HG03103 (cell line): ENCODE measurements at regions not wholly inside any gene's neighbourhood (a gene's known extent, or its start where the extent isn't known, plus 50 kb on each side); places are given as distances from the start of the nearest gene placed in this dataset.
A peak's percentile ranks its signal among the peaks of the same experiment; 100 is the strongest.
"Not testable (repeated sequence)": the region's sequence is repeated elsewhere in the genome, so short reads cannot be mapped to it uniquely, and the experiment has no call there.

Experiments used
- ATAC-seq: cut with Tn5 transposase; IDR thresholded peaks from one replicate; pipeline ENCODE4 v1.9.1; 2021; ENCODE audit warnings: low read depth; ENCODE audit not compliant: unreplicated experiment

DNA sequence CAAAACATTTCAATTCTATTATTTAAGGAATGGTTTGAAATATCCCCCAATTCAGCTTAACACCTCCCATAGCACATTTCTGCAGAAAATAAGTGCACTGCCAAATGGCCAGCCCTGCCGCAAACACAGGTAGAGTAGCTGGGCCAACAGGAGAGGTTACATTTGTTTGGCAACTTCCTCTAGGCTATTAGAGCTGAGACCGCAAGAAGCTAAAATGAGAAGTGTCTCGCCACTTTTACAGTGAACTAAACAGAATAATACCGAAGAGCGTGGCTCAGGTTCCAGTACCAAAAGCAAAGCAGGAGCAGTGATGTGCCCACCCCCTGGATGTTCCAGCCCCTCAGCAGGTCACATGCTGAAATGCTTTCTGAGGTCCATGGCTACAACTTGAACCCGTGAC is 154.5 kb upstream of the PKN2 start:
- ATAC-seq = no peak

DNA sequence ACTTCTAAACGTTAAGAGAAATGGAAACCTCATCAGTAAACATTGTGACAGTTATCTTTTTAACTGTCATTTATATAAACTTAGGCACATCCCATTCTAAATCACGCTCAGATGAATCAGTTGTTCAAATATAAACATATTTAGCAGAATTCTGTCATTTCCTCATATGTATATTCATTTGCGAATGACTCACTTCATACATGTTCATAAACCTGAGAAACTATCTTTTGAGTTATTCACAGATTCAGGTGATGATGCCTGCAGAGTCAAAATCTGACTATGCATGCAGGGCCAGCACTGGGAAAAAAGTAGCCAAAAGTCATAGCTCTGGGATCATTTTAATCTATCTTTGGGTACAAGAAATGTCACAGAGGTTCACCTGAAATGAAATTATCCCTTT is 153.8 kb upstream of the PKN2 start:
- no peak for ATAC-seq

DNA sequence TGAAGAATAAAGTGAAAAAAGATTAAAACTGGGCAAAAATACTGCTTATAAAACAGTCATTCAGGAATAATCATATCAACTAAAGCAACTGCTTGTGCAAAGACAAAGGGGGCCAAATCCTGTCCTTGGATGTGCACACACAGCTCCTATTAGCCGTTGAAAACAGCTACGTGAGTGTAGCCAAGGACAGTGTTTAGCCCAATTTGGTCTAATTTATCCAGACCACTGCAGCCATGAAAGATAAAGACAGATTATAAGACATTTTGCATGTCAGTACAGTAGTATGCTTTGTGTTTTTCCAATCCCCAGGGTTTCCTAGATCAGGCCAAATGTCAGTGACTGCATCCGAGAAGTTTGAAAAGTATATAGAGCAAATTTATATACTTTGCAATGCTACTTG is 146.3 kb upstream of the PKN2 start:
- no peak for ATAC-seq

DNA sequence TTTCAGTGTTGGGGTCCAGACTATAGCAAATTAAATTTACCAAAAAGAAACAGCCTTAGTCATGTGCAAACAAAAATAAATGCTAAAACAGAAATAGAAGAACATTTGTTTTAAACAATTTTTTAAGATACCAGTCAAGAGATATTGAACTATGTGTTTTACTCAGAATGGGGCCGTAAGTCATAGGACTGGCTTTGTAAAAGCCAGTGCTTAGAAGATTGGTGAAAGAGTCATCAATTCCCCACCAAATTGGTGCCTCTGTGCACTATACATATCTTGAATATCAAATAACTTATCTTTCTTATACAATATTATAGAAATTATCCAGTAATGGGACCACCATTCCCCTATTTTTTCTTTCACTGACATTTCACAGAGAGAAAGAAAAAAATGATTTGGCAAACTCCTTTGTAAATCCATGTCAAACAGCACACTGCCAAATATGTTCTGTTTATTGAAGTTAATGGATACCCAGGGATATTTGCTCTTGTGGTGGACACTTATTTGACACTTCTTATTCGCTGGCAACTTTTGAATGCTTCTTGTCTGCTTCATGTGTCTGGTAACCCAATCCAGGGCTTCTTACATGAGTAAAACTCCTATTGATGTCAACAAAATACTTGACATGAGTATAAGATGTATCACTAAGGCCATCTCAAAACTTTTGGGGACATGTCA is 145.7 kb upstream of the PKN2 start:
- ATAC-seq = no peak

DNA sequence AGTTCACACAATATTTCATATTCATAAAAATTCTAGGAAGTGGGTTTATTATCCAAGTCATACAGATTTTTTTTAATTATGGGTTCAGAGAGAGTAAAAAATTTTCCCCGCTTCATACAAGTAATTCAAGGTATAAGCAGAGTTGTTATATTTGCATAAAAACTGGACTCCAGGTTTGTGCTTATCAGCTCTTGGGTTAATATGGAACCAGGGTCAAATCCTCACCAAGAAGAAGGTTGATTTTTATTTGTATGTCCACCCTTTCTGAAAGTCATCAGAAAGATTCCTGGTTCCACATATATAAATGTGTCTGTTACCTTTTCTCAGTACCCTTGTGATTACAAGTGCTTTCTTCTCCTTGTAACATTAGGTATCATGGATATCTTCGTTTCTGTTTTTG is 143.8 kb upstream of the PKN2 start:
- no peak for ATAC-seq

DNA sequence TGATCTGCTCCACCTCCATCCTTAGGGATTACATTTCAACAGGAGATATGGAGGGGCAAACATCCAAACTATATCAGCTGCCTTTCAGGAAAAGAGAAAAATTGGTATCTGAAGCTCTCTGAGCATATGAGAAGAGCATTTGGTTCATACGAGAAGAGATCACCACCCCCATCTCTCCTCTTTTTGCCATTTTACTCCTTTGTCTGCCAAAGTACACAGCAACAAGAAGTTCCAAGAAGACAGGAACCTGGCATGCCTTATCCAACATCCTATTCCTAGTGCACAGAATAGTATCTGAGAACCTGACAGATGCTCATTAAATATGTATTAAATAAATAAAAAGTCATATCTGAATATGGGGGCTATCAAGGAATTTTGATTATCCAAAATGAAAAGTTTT is 142.5 kb upstream of the PKN2 start:
- ATAC-seq = no peak

DNA sequence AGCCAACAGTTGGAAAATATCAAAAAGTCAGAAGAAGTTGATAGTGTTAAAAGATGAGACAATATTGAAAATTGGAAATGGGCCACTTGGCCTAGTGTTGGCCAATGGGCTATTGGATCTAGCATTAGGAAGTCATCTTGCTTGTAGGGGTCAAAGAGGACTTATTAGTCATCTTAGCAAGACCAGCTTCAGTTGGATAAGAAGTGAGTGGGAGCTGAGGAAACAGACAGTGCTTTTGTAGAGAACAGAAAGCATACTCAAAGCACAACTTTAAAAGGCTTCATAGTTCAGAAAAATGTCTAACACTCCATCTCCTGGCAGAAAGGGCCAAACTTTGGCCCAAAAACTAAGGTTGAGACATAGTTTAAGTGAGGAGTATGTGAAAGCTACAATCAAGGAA is 139.9 kb upstream of the PKN2 start:
- ATAC-seq = no peak

DNA sequence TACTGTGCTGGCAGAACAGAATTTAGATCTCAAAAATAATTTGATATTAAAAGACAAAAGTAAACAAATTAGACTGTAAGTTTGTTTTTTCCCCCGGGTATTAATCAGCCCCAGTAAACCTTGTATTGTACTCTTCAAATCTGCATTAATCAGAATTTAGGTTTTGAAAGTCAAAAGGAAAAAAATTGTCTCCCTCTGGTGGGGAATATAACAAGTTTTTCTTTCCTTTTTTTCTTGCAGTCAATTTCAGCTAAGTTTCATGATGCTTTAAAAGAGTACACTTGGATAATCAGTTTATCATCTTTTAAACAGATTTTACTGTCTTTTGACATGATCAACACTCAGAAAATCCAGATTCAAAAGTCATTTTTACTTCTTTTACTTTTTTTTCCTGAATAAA is 134.5 kb upstream of the PKN2 start:
- ATAC-seq = no peak

DNA sequence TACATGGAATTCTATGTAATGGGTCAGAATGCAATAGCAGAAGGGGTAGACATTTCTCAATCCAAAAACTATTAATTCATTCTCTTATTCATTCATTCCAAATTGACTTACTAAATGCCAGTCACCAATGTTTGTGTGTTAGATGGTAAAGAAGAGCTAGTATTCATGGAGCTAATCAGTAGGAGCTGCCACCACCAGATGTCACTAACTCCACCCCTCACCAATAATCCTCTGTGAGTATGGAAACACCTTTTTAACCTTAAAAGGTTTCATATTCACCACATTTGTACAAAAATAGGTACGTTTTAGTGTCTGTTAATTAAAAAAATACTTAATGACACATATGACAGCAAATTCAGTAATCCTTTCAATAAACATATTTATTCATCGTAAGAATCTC is 131.8 kb upstream of the PKN2 start:
- ATAC-seq = no peak

DNA sequence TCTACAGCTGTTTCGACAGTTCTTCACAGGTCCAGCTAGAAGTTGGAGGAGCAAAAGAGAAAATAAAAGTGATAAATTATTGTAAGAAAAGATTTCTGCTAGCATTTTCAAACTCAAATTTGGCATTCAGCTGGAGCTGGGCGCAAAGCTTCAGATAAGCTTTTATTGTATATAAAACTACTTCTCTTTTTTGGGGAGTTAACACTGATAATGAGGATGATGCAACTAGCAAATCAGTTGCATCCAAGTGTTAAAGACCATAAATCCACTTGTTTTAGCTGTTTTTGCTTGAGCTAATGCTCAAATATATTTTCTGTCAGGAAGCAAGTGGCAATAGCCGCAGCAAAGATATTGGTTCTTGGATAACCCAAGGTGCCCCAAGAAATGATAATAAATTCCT is 127.1 kb upstream of the PKN2 start:
- no peak for ATAC-seq

DNA sequence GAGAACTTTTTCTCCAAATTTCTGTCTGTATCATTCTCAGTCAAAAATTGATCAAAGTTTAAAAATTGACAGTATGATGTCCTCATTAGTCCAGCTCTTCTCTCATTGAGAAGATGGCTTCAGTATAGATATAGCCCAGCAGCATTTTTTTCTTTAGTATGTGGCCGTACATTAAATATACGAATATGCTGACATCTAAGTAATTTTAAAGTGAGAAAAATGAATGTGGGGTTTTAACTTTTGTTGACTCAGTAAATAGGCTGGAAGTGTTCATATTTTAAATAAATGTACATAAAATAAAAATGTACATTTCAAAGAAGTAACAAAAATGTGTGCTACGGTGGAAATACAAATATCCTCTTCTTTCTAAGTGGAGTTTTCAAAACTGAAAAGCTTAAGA is 123.5 kb upstream of the PKN2 start:
- ATAC-seq = no peak

DNA sequence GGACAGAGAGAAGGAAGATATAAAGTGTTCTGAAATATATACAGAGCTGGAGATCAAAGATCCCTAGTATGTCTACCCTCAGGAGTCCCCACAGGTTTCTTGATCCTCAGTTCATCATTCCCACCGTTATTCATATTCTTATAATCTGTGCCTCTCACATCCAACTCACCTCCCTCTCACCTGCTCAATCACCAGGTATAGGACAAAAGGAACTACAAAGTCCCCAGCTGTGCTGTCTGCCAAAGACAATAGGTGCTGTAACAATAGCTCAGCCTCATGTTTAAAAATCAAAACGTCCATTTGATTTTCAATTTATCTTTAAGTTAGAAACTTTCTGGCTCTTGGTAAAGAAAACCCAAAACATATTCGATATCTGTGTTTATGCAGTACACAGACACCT is 121.1 kb upstream of the PKN2 start:
- ATAC-seq = no peak

DNA sequence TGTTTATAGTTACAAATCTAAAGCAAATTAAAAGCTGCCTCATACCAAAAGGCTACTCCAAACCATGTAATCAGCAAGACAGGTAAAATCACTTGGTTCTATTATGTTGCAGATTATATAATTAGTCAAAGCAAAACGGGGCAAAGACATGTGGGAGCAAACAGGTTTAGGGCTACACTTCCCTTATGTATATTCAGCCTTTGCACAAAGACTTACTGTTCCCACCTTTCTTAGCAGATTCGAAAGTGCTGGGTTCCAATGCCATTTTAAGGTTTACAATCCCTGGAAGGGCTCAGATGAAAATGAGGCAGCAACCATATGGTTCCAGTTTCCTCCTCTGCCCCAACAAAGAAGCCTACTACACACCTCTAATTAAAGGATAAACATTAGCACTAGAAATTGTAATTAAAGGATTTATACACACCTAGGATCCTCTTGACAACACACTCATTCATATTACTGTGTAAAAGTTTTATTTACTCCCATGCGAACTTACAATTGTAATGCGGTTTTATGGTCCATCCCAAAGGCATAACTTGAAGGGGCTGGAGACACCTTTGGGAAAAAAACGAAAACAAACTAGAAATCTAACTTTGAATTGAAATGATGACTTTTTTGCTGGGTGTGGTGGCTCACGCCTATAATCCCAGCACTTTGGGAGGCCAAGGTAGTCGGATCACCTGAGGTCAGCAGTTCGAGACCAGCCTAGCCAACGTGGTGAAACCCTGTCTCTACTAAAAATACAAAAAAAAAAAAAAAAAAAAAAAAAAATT is 117.3 kb upstream of the PKN2 start:
- no peak for ATAC-seq

DNA sequence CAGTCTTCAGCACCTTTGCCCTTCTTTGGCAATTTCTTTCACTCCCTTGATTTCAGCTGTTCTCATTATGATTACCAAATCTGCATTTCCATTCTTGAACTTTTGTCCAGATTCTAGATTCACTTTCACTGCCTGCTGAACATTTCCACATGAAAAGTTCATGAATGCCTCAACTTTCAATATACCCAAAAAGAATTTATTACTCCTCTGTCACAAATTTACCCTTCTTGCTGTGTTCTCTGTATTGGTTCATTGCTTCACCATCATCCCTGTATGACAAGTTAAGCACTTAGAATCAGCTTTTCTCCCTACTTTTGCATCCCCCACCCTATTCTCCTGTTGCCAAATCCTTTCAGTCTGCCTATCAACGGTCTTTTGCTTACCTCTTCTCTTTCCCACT is 112.6 kb upstream of the PKN2 start:
- ATAC-seq = no peak

DNA sequence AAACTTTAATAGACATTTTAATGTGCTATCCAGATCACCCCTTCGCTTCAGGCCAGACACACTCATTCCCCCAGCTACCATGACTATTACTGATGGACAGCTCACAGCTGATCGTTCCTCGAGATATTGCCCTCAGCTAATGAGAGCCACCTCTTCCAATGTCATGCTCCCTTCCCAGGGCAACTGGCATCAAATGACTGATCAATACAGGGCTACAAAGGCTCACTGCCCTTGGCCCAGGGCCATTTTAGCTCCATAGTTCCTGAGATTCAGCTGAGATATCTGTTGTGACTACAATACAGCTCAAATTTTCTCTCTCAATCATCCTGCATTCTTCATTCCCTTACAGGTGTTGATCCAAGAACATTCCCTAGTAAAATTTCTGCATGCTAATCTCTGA is 104.5 kb upstream of the PKN2 start:
- ATAC-seq = no peak

DNA sequence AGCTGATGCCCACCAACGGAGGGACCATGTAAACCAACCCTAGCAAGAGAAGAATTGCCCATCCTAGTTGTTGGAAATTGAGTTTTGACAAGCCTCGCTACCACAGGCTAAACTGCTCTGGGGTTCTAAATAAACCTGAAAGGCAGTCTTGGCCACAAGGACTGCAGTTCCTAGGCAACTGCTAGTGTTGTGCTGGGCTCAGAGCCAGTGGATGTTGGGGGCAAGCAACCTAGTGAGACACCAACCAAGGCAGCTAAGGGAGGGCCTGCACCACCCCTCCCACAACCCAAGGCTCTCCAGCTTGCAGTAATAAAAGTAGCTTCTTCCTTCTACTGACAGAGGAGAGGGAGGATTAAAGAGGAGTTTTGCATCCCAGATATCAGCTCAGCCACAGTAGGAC is 102.4 kb upstream of the PKN2 start:
- no peak for ATAC-seq

DNA sequence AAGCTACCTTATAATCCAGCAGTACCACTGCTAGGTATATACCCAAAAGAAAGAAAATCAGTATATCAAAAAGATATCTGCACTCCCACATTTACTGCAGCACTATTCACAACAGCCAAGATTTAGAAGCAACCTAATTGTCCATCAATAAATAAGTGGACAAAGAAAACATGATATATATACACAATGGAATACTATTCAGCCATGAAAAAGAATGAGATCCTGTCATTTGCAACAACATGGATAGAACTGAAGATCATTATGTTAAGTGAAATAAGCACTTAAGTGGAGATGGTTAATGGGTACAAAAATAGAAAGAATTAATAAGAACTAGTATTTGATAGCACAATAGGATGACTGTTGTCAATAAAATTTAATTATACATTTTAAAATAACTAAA is 90.7 kb upstream of the PKN2 start:
- ATAC-seq = no peak

DNA sequence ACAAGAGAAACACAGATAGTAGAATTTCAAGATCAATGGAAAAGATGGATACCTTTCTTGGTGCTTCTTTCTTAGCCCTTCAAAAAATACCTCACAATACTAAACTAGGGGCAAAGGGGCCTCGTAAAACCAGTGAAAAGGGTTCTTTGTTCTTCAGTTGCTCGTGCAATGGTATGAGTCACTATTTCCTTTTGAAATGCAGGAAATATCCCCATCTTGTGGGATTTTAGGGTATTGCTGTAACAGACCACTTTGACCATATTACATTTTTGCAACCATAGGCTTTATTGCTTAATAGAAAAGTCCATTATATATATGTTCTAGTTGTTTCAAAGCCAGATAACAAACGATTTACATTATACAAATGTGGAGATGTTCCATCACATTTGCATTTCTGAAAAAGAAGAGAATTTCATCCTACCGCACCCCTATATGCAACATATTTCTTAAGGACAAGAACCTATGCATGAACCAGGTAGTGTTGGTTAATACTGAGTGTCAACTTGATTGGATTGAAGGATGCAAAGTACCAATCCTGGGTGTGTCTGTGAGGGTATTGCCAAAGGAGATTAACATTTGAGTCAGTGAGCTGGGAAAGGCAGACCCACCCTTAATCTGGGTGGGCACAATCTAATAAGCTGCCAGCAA is 88.6 kb upstream of the PKN2 start:
- peak; percentile 74 for ATAC-seq

DNA sequence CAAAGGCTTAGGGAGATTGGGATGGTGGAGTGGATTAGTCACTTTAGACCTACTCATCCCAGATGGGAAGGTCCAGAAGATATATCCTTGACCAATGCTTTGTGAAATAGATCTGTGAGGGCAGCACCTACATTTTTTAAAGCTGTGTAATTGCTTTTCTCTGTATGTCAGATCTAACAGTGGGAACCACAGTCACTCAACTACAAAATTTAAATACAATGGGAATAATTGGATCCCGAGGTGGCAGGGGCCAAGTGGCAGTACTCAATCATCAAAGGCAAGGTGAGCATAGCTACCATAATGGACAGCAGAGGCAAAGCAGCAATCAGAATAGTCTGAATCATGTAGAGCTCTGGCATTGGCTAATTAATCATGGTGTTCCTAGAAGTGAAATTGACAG is 86.1 kb upstream of the PKN2 start:
- not testable (repeated sequence) for ATAC-seq

DNA sequence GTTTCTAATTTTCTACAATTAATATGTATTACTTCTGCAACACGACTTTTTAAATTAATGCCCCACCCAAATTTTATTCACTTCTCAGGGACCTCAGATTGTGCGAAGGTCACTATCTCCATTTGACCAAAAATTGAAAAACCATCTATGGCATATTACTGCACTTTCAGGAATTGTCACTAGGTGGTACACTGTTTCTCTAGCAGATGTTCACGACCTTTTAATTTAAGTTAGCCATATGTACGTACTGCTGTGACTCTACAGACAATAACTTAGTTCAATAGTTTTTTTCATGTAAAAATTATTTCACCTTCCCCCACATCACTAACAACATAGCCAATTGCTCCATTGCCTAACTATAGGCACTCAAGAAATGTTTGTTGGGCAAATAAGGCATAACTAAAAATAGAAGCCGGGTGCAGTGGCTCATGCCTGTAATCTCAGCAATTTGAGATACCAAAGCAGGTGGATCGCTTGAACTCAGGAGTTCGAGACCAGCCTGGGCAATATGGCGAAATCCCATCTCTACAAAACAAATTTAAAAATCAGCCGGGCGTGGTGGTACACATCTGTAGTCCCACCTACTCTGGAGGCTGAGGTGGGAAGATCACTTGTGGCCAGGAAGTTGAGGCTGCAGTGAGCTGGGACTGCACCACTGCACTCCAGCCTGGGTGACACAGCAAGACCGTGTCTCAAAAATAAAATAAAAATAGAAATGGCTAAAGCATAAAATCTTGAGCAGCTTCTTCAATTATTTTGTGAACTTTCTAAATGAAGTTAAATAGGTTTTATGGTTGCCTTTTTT is 75.7 kb upstream of the PKN2 start:
- ATAC-seq = no peak

DNA sequence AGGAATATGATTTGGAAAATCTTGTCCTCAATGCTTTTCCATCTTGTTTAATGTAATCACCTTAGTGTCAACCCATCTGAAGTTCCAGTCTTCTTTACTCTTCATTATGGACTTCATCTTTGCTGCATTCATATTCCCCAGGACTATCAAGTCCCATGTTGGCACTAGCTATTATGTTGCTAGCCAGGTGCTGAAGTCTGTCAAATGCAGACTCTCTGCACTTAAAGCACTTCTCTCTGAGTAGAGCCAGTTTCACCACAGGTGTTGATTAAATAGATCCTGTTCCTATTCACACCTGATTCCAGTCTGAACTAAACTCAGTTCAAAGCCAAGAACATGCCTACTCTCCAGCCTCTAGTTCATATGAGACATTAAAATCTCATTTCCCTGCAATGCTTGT is 75.0 kb upstream of the PKN2 start:
- ATAC-seq = no peak
